Parathyroid adenoma (tissue), 2 donors: ENCODE measurements at regions not wholly inside any gene's neighbourhood (a gene's known extent, or its start where the extent isn't known, plus 50 kb on each side); places are given as distances from the start of the nearest gene placed in this dataset.

ENCODE experiments used
- H2AFZ ChIP-seq: fragments of 300-600 bp; sonication (generic); one replicate; pipeline ENCODE4 v1.7.0; 2017; ENCODE audit warnings: antibody characterized with exemption, mild to moderate bottlenecking
- H3K27ac ChIP-seq: fragments of 300-600 bp; sonication (generic); one replicate; pipeline ENCODE4 v1.7.0; 2017
- H3K27me3 ChIP-seq: fragments of 300-600 bp; sonication (generic); one replicate; pipeline ENCODE4 v1.7.0; 2017; ENCODE audit warnings: low read length; ENCODE audit not compliant: control insufficient read depth, insufficient read depth
- H3K36me3 ChIP-seq: fragments of 300-600 bp; sonication (generic); one replicate; pipeline ENCODE4 v1.7.0; 2017; ENCODE audit warnings: low read length; ENCODE audit not compliant: control insufficient read depth, insufficient read depth
- H3K4me1 ChIP-seq: fragments of 300-600 bp; sonication (generic); one replicate; pipeline ENCODE4 v1.7.0; 2017; ENCODE audit warnings: control low read depth
- H3K4me2 ChIP-seq: fragments of 300-600 bp; sonication (generic); one replicate; pipeline ENCODE4 v1.7.0; 2017; ENCODE audit warnings: low read length
- H3K4me3 ChIP-seq: fragments of 300-600 bp; sonication (generic); one replicate; pipeline ENCODE4 v1.7.0; 2017; ENCODE audit warnings: low read depth, low read length
- H3K79me2 ChIP-seq: fragments of 300-600 bp; sonication (generic); one replicate; pipeline ENCODE4 v1.7.0; 2017; ENCODE audit warnings: control low read depth
- H3K9ac ChIP-seq: fragments of 300-600 bp; sonication (generic); one replicate; pipeline ENCODE4 v1.7.0; 2017; ENCODE audit warnings: mild to moderate bottlenecking
- H3K9me3 ChIP-seq: fragments of 300-600 bp; sonication (generic); one replicate; pipeline ENCODE4 v1.7.0; 2017; ENCODE audit warnings: low read length; ENCODE audit not compliant: control insufficient read depth
- CTCF ChIP-seq: fragments of 300-600 bp; sonication (generic); IDR thresholded peaks from one replicate; pipeline ENCODE4 v1.7.0; 2017; ENCODE audit warnings: antibody characterized with exemption, mild to moderate bottlenecking
- donor health status: primary hyperparathyroidism.

- Histone ChIP-seq H3K9me3 (no peaks in the 10 kb centered on the region), H3K4me2 (no peak overlapping the region), H3K4me1 (no peaks in the 10 kb centered on the region), H3K4me3 (no peak overlapping the region), H3K9ac (no peak overlapping the region), H3K27me3 (no peaks in the 10 kb centered on the region), H3K27ac (no peak overlapping the region), H3K79me2 (no peaks in the 10 kb centered on the region), H3K36me3 (no peaks in the 10 kb centered on the region), H2AFZ (no peak overlapping the region)
- no peak for TF ChIP-seq CTCF
Measured at GRCh38 chr5:97454015-97454414, 271.0 kb upstream of the RIOK2 start.

- Histone ChIP-seq H3K27ac (no peak overlapping the region), H3K9ac (no peak overlapping the region), H3K4me1 (no peaks in the 10 kb centered on the region), H3K36me3 (no peaks in the 10 kb centered on the region), H3K9me3 (no peaks in the 10 kb centered on the region), H2AFZ (no peak overlapping the region), H3K27me3 (no peaks in the 10 kb centered on the region), H3K4me3 (no peak overlapping the region), H3K4me2 (no peak overlapping the region), H3K79me2 (no peaks in the 10 kb centered on the region)
- TF ChIP-seq CTCF, result no peak
Measured at GRCh38 chr5:97455996-97456395, 272.9 kb upstream of the RIOK2 start.

- H3K36me3 ChIP-seq, result no peaks in the 10 kb centered on the region
- no peaks in the 10 kb centered on the region for H3K4me1 ChIP-seq
- no peak overlapping the region for H2AFZ ChIP-seq
- no peaks in the 10 kb centered on the region for H3K79me2 ChIP-seq
- no peaks in the 10 kb centered on the region for H3K9me3 ChIP-seq
- H3K4me3 ChIP-seq, result no peak overlapping the region
- TF ChIP-seq CTCF, result no peak
- no peak overlapping the region for H3K27ac ChIP-seq
- H3K9ac ChIP-seq, result no peak overlapping the region
- no peak overlapping the region for H3K4me2 ChIP-seq
- H3K27me3 ChIP-seq, result no peaks in the 10 kb centered on the region
Measured at GRCh38 chr5:97458851-97459250, 275.8 kb upstream of the RIOK2 start.

GRCh38 chr5:97471951-97472350 lies 288.9 kb upstream of the RIOK2 start:
- Histone ChIP-seq H3K36me3 (no peaks in the 10 kb centered on the region), H3K79me2 (no peaks in the 10 kb centered on the region), H3K4me1 (no peaks in the 10 kb centered on the region), H3K4me3 (no peak overlapping the region), H3K9ac (no peak overlapping the region), H3K27me3 (no peaks in the 10 kb centered on the region), H2AFZ (no peak overlapping the region), H3K4me2 (no peak overlapping the region), H3K9me3 (no peaks in the 10 kb centered on the region), H3K27ac (no peak overlapping the region)
- no peak for TF ChIP-seq CTCF

GRCh38 chr5:97475847-97476246 lies 292.8 kb upstream of the RIOK2 start:
- no peak overlapping the region for H3K4me3 ChIP-seq
- no peak overlapping the region for H3K27ac ChIP-seq
- H3K4me2 ChIP-seq, result no peak overlapping the region
- no peak overlapping the region for H2AFZ ChIP-seq
- H3K9me3 ChIP-seq, result no peaks in the 10 kb centered on the region
- no peaks in the 10 kb centered on the region for H3K36me3 ChIP-seq
- H3K27me3 ChIP-seq, result no peaks in the 10 kb centered on the region
- no peaks in the 10 kb centered on the region for H3K4me1 ChIP-seq
- TF ChIP-seq CTCF, result no peak
- no peak overlapping the region for H3K9ac ChIP-seq
- H3K79me2 ChIP-seq, result no peaks in the 10 kb centered on the region
